ENCODE measurements at regions not wholly inside any gene's neighbourhood (a gene's known extent, or its start where the extent isn't known, plus 50 kb on each side); places are given as distances from the start of the nearest gene placed in this dataset.

DNA sequence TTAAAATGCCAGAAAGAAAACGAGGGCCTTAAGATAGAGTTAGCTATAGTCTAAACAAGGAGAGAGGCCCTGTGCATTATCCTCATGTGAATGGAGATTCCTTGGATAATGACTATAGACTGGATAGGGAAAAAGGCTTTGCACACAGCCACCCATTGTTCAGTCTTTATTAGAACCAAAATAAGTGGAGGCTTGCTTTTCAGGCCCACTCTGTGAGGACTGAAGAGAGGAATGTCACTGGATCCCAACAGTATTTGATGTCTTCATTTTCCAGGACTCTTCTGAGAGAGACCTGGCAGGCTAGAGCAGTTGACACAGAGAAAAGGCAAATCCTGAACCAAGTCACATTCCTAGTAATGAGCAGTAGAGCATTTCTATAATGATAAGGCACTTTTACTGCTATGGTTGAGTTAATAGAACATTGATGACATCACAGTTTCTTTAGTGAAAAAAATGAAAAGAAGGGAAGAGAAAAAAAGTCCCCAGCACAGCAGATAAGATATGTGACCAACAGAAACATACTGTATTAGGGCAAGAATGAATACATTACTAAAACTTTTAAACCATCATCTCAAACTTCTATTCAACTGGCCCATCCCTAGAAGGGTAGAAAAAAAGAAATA is 315.1 kb downstream of the EPHA7 start:
- Histone ChIP-seq H4K20me1 (ENCODE audit: insufficient read depth, low read length) (no peaks in the 10 kb centered on the region), H3K9me3 (replicated peaks; ENCODE audit: insufficient read depth, low read length) (no peaks in the 10 kb centered on the region), H2AFZ (ENCODE audit: low read length) (no peak overlapping the region), H3K36me3 (replicated peaks; ENCODE audit: insufficient read depth, low read length) (no peaks in the 10 kb centered on the region), H3K79me2 (ENCODE audit: low read length) (no peaks in the 10 kb centered on the region), H3F3A (ENCODE audit: insufficient read depth, low read length) (no peaks in the 10 kb centered on the region), H3K4me3 (ENCODE audit: low read length) (no peak overlapping the region), H3K27ac (ENCODE audit: low read length) (no peak overlapping the region), H3K4me1 (ENCODE audit: low read length) (no peaks in the 10 kb centered on the region), H3K9ac (ENCODE audit: low read length) (no peak overlapping the region), H3K9me2 (replicated peaks; ENCODE audit: insufficient read depth, low read length) (no peaks in the 10 kb centered on the region), H3K4me2 (ENCODE audit: low read depth, low read length) (no peak overlapping the region), H3K27me3 (replicated peaks; ENCODE audit: insufficient read depth, low read length) (no peaks in the 10 kb centered on the region)
- no peak for DNase-seq
- TF ChIP-seq EZH2phosphoT487 (IDR thresholded peaks at IDR 0.05; ENCODE audit: low read length) (no peak), EZH2 (optimal IDR thresholded peaks at IDR 0.05; ENCODE audit: low read depth, low read length) (no peak), CTCF (IDR thresholded peaks at IDR 0.05; ENCODE audit: low read length) (no peak)

GRCh38 chr6:93088621-93089501 is 330.5 kb downstream of the EPHA7 start:
- Histone ChIP-seq H3K27ac (ENCODE audit: low read length) (no peak overlapping the region), H3K9ac (ENCODE audit: low read length) (no peak overlapping the region), H3K9me2 (replicated peaks; ENCODE audit: insufficient read depth, low read length) (no peaks in the 10 kb centered on the region), H3K4me1 (ENCODE audit: low read length) (no peaks in the 10 kb centered on the region), H4K20me1 (ENCODE audit: insufficient read depth, low read length) (no peaks in the 10 kb centered on the region), H3K4me3 (ENCODE audit: low read length) (no peak overlapping the region), H3K9me3 (replicated peaks; ENCODE audit: insufficient read depth, low read length) (no peaks in the 10 kb centered on the region), H3K36me3 (replicated peaks; ENCODE audit: insufficient read depth, low read length) (no peaks in the 10 kb centered on the region), H3K27me3 (replicated peaks; ENCODE audit: insufficient read depth, low read length) (no peaks in the 10 kb centered on the region), H3K79me2 (ENCODE audit: low read length) (no peaks in the 10 kb centered on the region), H2AFZ (ENCODE audit: low read length) (no peak overlapping the region), H3F3A (ENCODE audit: insufficient read depth, low read length) (no peaks in the 10 kb centered on the region), H3K4me2 (ENCODE audit: low read depth, low read length) (no peak overlapping the region)
- no peak for DNase-seq
- TF ChIP-seq EZH2 (optimal IDR thresholded peaks at IDR 0.05; ENCODE audit: low read depth, low read length): no peak
- TF ChIP-seq EZH2phosphoT487 (IDR thresholded peaks at IDR 0.05; ENCODE audit: low read length): no peak
- TF ChIP-seq CTCF (IDR thresholded peaks at IDR 0.05; ENCODE audit: low read length): no peak

DNA sequence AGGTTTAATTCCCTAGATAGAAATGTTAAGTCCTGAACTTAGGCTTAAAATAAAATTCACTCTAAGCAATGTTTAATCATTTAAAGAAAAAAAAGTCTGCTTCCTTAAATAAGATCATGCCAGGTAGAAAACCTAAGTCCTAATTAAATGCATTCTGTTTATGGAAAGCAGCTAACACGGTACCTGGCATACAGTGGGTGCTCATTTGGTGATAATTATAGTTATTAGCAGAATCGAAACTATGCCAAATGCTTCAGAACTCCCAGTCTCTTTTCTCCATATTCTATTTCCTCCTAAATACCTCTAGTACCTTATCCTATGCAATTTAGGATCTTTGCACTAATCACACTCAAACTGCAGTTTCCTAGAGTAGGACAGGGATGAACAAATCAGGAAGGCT is 331.8 kb downstream of the EPHA7 start:
- H3K36me3 ChIP-seq (replicated peaks; ENCODE audit: insufficient read depth, low read length): no peaks in the 10 kb centered on the region
- TF ChIP-seq EZH2 (optimal IDR thresholded peaks at IDR 0.05; ENCODE audit: low read depth, low read length) (no peak), EZH2phosphoT487 (IDR thresholded peaks at IDR 0.05; ENCODE audit: low read length) (no peak)
- H3K4me1 ChIP-seq (ENCODE audit: low read length): peaks cover 12% of the 10 kb centered on the region
- no peaks in the 10 kb centered on the region for H3K27me3 ChIP-seq (replicated peaks; ENCODE audit: insufficient read depth, low read length)
- H4K20me1 ChIP-seq (ENCODE audit: insufficient read depth, low read length): no peaks in the 10 kb centered on the region
- no peaks in the 10 kb centered on the region for H3F3A ChIP-seq (ENCODE audit: insufficient read depth, low read length)
- no peak overlapping the region for H2AFZ ChIP-seq (ENCODE audit: low read length)
- H3K9me2 ChIP-seq (replicated peaks; ENCODE audit: insufficient read depth, low read length): no peaks in the 10 kb centered on the region
- H3K4me2 ChIP-seq (ENCODE audit: low read depth, low read length): no peak overlapping the region
- no peak for DNase-seq
- H3K9ac ChIP-seq (ENCODE audit: low read length): no peak overlapping the region
- no peak overlapping the region for H3K27ac ChIP-seq (ENCODE audit: low read length)
- H3K4me3 ChIP-seq (ENCODE audit: low read length): no peak overlapping the region
- no peaks in the 10 kb centered on the region for H3K9me3 ChIP-seq (replicated peaks; ENCODE audit: insufficient read depth, low read length)
- H3K79me2 ChIP-seq (ENCODE audit: low read length): no peaks in the 10 kb centered on the region

Data from MM.1S (cell line).